GM23338 (cell line): ENCODE measurements at regions not wholly inside any gene's neighbourhood (a gene's known extent, or its start where the extent isn't known, plus 50 kb on each side); places are given as distances from the start of the nearest gene placed in this dataset.

Experiments used
- ATAC-seq: fragments of 200-7000 bp; cut with Tn5 transposase; 3 replicates; pipeline ENCODE4 v1.9.1; 2020
- DNase-seq: peaks from one replicate; pipeline ENCODE4 v3.0.0-alpha.2; 2015; ENCODE audit warnings: low spot score
- H2AFZ ChIP-seq: fragments of 200-600 bp; sonication (generic); 2 replicates; pipeline ENCODE4 v1.8.0; 2016; ENCODE audit warnings: antibody characterized with exemption, mild to moderate bottlenecking, moderate library complexity
- H3F3A ChIP-seq: fragments of 200-600 bp; sonication (generic); replicated peaks from 2 replicates; pipeline ENCODE4 v1.8.0; 2017; ENCODE audit warnings: antibody characterized with exemption, mixed run types, low read depth
- H3K27ac ChIP-seq: fragments of 200-600 bp; sonication (generic); 2 replicates; pipeline ENCODE4 v1.6.1; 2016; ENCODE audit warnings: low read depth
- H3K27me3 ChIP-seq: fragments of 200-600 bp; sonication (generic); 2 replicates; pipeline ENCODE4 v1.8.0; 2016; ENCODE audit warnings: mild to moderate bottlenecking, mixed run types, moderate library complexity; ENCODE audit not compliant: insufficient read depth
- H3K36me3 ChIP-seq: fragments of 200-600 bp; sonication (generic); 2 replicates; pipeline ENCODE4 v1.8.0; 2016; ENCODE audit warnings: mild to moderate bottlenecking; ENCODE audit not compliant: insufficient read depth
- H3K4me1 ChIP-seq: fragments of 200-600 bp; sonication (generic); 2 replicates; pipeline ENCODE4 v1.8.0; 2016; ENCODE audit warnings: mild to moderate bottlenecking, moderate library complexity; ENCODE audit not compliant: insufficient read depth
- H3K4me2 ChIP-seq: fragments of 200-600 bp; sonication (generic); 2 replicates; pipeline ENCODE4 v1.7.1; 2017; ENCODE audit warnings: mixed run types
- H3K4me3 ChIP-seq: fragments of 200-600 bp; sonication (generic); 2 replicates; pipeline ENCODE4 v1.6.1; 2016; ENCODE audit warnings: mixed run types
- H3K79me2 ChIP-seq: fragments of 200-600 bp; sonication (generic); replicated peaks from 2 replicates; pipeline ENCODE4 v1.8.0; 2017; ENCODE audit warnings: mild to moderate bottlenecking; ENCODE audit not compliant: insufficient read depth
- H3K9me2 ChIP-seq: fragments of 200-600 bp; sonication (generic); 2 replicates; pipeline ENCODE4 v1.8.0; 2017; ENCODE audit not compliant: insufficient read depth
- H4K20me1 ChIP-seq: fragments of 200-600 bp; sonication (generic); replicated peaks from 2 replicates; pipeline ENCODE4 v1.8.0; 2017; ENCODE audit warnings: mild to moderate bottlenecking; ENCODE audit not compliant: insufficient read depth
- H3K27ac Mint-ChIP-seq: 2 replicates; pipeline ENCODE4 v1.8.0; 2020; ENCODE audit warnings: inconsistent platforms, mild to moderate bottlenecking, moderate library complexity, mixed read lengths
- H3K27me3 Mint-ChIP-seq: 3 replicates; pipeline ENCODE4 v1.8.0; 2022; ENCODE audit warnings: low read depth, mild to moderate bottlenecking, moderate library complexity, mixed read lengths, inconsistent platforms; ENCODE audit not compliant: insufficient read depth, poor library complexity
- H3K36me3 Mint-ChIP-seq: 3 replicates; pipeline ENCODE4 v1.8.0; 2021; ENCODE audit warnings: low read depth, mild to moderate bottlenecking, inconsistent platforms, moderate library complexity, mixed read lengths
- H3K4me1 Mint-ChIP-seq: 3 replicates; pipeline ENCODE4 v1.8.0; 2020; ENCODE audit warnings: mild to moderate bottlenecking, inconsistent platforms, mixed read lengths
- H3K4me3 Mint-ChIP-seq: 3 replicates; pipeline ENCODE4 v1.8.0; 2021; ENCODE audit warnings: moderate library complexity, mild to moderate bottlenecking, inconsistent platforms, mixed read lengths
- H3K9me3 Mint-ChIP-seq: 3 replicates; pipeline ENCODE4 v1.8.0; 2020; ENCODE audit warnings: moderate library complexity, mild to moderate bottlenecking, inconsistent platforms, mixed read lengths
- CTCF ChIP-seq, 2 experiments: fragments of 200-600 bp in 1 of 2; sonication (generic) in 1 of 2; conservative IDR thresholded peaks; 2 replicates each; pipeline versions ENCODE4 v1.5.1 to v1.6.1; 2016 to 2017; ENCODE audit warnings: antibody characterized with exemption in 2 of 2, low read depth in 2 of 2, mild to moderate bottlenecking in 2 of 2, moderate library complexity in 1 of 2
- ETS1 ChIP-seq: IDR thresholded peaks from 2 replicates; pipeline ENCODE4 v1.6.1; 2016; ENCODE audit warnings: antibody characterized with exemption
- NANOG ChIP-seq: IDR thresholded peaks from 2 replicates; pipeline ENCODE4 v1.6.1; 2016; ENCODE audit warnings: antibody characterized with exemption, borderline replicate concordance
- POLR2AphosphoS5 ChIP-seq: IDR thresholded peaks from 2 replicates; pipeline ENCODE4 v1.6.1; 2016; ENCODE audit warnings: antibody characterized with exemption, low read depth
- STAT1 ChIP-seq: IDR thresholded peaks from one replicate; pipeline ENCODE4 v1.6.1; 2016; ENCODE audit warnings: antibody characterized with exemption; ENCODE audit not compliant: unreplicated experiment
- ZNF114 ChIP-seq: fragments of 250-450 bp; sonication (Bioruptor Pico); IDR thresholded peaks from 2 replicates; pipeline ENCODE4 v1.5.0; 2020; ENCODE audit warnings: mild to moderate bottlenecking, moderate library complexity
- TF ChIP-seq, protein P1 (sequence below): fragments of 250-450 bp; sonication (Bioruptor Pico); IDR thresholded peaks from 2 replicates; pipeline ENCODE4 v1.5.0; 2020; ENCODE audit warnings: mild to moderate bottlenecking, moderate library complexity

DNA sequence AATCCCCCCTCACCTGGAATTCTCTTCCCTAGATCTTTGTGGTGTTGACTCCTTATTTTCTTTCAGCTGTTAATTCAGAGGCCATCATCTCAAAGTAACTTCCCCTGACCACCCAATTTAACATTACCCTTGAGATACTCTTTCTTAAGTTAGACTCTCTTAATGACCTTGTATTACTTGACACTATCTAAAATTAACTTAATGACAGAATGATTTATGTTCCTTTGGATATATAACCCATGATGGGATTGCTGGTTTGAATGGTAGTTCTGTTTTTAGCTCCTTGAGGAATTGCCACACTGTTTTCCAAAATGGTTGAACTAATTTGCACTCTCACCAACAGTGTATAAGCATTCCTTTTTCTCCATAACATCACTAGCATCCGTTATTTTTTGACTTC lies 298.0 kb downstream of the NNT start (continued):
- TF ChIP-seq, protein P1, sequence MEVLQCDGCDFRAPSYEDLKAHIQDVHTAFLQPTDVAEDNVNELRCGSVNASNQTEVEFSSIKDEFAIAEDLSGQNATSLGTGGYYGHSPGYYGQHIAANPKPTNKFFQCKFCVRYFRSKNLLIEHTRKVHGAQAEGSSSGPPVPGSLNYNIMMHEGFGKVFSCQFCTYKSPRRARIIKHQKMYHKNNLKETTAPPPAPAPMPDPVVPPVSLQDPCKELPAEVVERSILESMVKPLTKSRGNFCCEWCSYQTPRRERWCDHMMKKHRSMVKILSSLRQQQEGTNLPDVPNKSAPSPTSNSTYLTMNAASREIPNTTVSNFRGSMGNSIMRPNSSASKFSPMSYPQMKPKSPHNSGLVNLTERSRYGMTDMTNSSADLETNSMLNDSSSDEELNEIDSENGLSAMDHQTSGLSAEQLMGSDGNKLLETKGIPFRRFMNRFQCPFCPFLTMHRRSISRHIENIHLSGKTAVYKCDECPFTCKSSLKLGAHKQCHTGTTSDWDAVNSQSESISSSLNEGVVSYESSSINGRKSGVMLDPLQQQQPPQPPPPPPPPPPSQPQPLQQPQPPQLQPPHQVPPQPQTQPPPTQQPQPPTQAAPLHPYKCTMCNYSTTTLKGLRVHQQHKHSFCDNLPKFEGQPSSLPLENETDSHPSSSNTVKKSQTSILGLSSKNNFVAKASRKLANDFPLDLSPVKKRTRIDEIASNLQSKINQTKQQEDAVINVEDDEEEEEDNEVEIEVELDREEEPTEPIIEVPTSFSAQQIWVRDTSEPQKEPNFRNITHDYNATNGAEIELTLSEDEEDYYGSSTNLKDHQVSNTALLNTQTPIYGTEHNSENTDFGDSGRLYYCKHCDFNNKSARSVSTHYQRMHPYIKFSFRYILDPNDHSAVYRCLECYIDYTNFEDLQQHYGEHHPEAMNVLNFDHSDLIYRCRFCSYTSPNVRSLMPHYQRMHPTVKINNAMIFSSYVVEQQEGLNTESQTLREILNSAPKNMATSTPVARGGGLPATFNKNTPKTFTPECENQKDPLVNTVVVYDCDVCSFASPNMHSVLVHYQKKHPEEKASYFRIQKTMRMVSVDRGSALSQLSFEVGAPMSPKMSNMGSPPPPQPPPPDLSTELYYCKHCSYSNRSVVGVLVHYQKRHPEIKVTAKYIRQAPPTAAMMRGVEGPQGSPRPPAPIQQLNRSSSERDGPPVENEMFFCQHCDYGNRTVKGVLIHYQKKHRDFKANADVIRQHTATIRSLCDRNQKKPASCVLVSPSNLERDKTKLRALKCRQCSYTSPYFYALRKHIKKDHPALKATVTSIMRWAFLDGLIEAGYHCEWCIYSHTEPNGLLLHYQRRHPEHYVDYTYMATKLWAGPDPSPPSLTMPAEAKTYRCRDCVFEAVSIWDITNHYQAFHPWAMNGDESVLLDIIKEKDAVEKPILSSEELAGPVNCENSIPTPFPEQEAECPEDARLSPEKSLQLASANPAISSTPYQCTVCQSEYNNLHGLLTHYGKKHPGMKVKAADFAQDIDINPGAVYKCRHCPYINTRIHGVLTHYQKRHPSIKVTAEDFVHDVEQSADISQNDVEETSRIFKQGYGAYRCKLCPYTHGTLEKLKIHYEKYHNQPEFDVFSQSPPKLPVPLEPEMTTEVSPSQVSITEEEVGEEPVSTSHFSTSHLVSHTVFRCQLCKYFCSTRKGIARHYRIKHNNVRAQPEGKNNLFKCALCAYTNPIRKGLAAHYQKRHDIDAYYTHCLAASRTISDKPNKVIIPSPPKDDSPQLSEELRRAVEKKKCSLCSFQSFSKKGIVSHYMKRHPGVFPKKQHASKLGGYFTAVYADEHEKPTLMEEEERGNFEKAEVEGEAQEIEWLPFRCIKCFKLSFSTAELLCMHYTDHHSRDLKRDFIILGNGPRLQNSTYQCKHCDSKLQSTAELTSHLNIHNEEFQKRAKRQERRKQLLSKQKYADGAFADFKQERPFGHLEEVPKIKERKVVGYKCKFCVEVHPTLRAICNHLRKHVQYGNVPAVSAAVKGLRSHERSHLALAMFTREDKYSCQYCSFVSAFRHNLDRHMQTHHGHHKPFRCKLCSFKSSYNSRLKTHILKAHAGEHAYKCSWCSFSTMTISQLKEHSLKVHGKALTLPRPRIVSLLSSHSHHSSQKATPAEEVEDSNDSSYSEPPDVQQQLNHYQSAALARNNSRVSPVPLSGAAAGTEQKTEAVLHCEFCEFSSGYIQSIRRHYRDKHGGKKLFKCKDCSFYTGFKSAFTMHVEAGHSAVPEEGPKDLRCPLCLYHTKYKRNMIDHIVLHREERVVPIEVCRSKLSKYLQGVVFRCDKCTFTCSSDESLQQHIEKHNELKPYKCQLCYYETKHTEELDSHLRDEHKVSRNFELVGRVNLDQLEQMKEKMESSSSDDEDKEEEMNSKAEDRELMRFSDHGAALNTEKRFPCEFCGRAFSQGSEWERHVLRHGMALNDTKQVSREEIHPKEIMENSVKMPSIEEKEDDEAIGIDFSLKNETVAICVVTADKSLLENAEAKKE (CRISPR knock-in tag), result no peak
- no peak for TF ChIP-seq STAT1

DNA sequence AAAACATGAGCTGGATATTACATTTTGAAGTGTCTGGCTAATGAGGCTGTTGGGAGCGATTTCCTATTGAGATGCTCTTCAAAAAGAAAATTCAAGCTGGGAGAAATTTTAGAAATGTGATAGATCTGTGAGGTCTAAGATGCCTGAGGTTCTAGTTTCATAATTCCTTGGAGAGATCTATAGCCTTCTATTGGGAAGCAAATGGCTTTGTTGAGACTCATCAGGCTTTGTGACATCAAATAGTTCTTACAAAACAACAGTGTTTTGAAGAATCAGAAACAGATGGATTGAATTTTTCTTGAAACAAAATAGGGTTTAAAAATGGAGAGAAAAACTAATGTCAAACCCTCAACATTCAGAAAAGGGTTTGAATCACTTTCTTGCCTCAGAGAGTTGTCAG lies 292.9 kb downstream of the NNT start:
- no peaks in the 10 kb centered on the region for H3K9me2 ChIP-seq
- Mint-ChIP-seq H3K27me3 (peaks cover 2% of the 10 kb centered on the region), H3K9me3 (no peaks in the 10 kb centered on the region), H3K36me3 (no peaks in the 10 kb centered on the region), H3K4me1 (no peaks in the 10 kb centered on the region), H3K27ac (no peak overlapping the region), H3K4me3 (no peak overlapping the region)
- TF ChIP-seq ETS1, result no peak
- no peak for TF ChIP-seq ZNF114 (CRISPR knock-in tag)
- no peak for TF ChIP-seq NANOG
- no peak for TF ChIP-seq POLR2AphosphoS5
- no peak for TF ChIP-seq CTCF (conservative IDR thresholded peaks at IDR 0.05; ENCODE audit: low read depth in 2 of 2)
- no peaks in the 10 kb centered on the region for H3K4me1 ChIP-seq
- no peaks in the 10 kb centered on the region for H3K36me3 ChIP-seq
- H3K4me2 ChIP-seq, result no peak overlapping the region
- no peak overlapping the region for H3K27ac ChIP-seq
- no peak overlapping the region for H3K4me3 ChIP-seq
- no peak overlapping the region for H2AFZ ChIP-seq
- H3K79me2 ChIP-seq, result no peaks in the 10 kb centered on the region
- ATAC-seq (no peak), DNase-seq (no peak)
- no peaks in the 10 kb centered on the region for H3K27me3 ChIP-seq
- no peaks in the 10 kb centered on the region for H4K20me1 ChIP-seq
- H3F3A ChIP-seq, result no peaks in the 10 kb centered on the region
